ENCODE measurements at regions not wholly inside any gene's neighbourhood (a gene's known extent, or its start where the extent isn't known, plus 50 kb on each side); places are given as distances from the start of the nearest gene placed in this dataset.

- POLR2A ChIA-PET: no interaction called here
- DNase-seq (ENCODE audit: low read depth, low spot score) (no peak), FAIRE-seq (no peak)
- intact Hi-C loops (cut with micrococcal nuclease): no loop called here
- Histone ChIP-seq H2AFZ (ENCODE audit: low read depth, low read length) (no peak overlapping the region), H3K36me3 (ENCODE audit: control insufficient read depth in 2 of 2, extremely low read depth in 1 of 2, insufficient read depth in 2 of 2, low read length in 2 of 2) (no peaks in the 10 kb centered on the region), H3K9me1 (replicated peaks; ENCODE audit: control insufficient read depth, extremely low read depth, insufficient read depth, low read length) (no peaks in the 10 kb centered on the region), H3K4me3 (replicated peaks in 1 of 3; ENCODE audit: insufficient read depth in 1 of 3, low read depth in 1 of 3, low read length in 3 of 3) (no peak overlapping the region), H3K4me1 (ENCODE audit: control insufficient read depth, extremely low read depth, insufficient read depth, low read length) (no peaks in the 10 kb centered on the region), H3K27me3 (ENCODE audit: control insufficient read depth in 2 of 2, insufficient read depth in 2 of 2, low read length in 2 of 2) (peaks cover 2 to 6% of the 10 kb centered on the region in 2 experiments), H3K27ac (ENCODE audit: insufficient read depth, low read depth, low read length) (no peak overlapping the region), H3K4me2 (ENCODE audit: insufficient read depth, low read length) (no peak overlapping the region), H3K79me2 (ENCODE audit: control insufficient read depth, insufficient read depth, low read length) (no peaks in the 10 kb centered on the region), H3K9me3 (replicated peaks; ENCODE audit: control insufficient read depth, insufficient read depth, low read length) (no peaks in the 10 kb centered on the region), H3K9ac (replicated peaks; ENCODE audit: extremely low read depth, insufficient read depth, low read length) (no peak overlapping the region), H4K20me1 (replicated peaks; ENCODE audit: control insufficient read depth, extremely low read depth, insufficient read depth, low read length) (no peaks in the 10 kb centered on the region)
- CTCF ChIA-PET: no interaction called here
- no peak for TF ChIP-seq JUN (IDR thresholded peaks at IDR 0.05; ENCODE audit: borderline replicate concordance, insufficient read depth, insufficient read length, low read depth)
- TF ChIP-seq MYC (IDR thresholded peaks at IDR 0.05; ENCODE audit: low read depth, low read length): no peak
- TF ChIP-seq POLR2A (IDR thresholded peaks at IDR 0.05; ENCODE audit: low read depth, low read length): no peak
- no peak for TF ChIP-seq POLR2AphosphoS5 (IDR thresholded peaks at IDR 0.05; ENCODE audit: insufficient read depth, low read depth, low read length)
- dilution Hi-C loops (cut with MboI; ENCODE audit: extremely low pct_ligation_motif_present, low sequenced_read_pairs): no loop called here
- BruUV-seq (replicated peaks): no TSS peak
These were observed 100.8 kb upstream of the PITX1 start for GRCh38 chr5:135134691-135135381.

GRCh38 chr5:135133698-135134515, 99.9 kb upstream of the PITX1 start:
- intact Hi-C loops (cut with micrococcal nuclease): no loop called here
- no peak overlapping the region for H3K9ac ChIP-seq (replicated peaks; ENCODE audit: extremely low read depth, insufficient read depth, low read length)
- H3K27me3 ChIP-seq (ENCODE audit: control insufficient read depth in 2 of 2, insufficient read depth in 2 of 2, low read length in 2 of 2): peaks cover 2 to 3% of the 10 kb centered on the region in 2 experiments
- FAIRE-seq (no peak), DNase-seq (ENCODE audit: low read depth, low spot score) (no peak)
- ChIA-PET CTCF (interaction anchor here (0.8 to 0.9 kb wide), 2 partner anchors 20 to 57 kb away, joined by 3 read pairs; no protein-coding TSS in a partner anchor), POLR2A (no interaction called here)
- H3K4me2 ChIP-seq (ENCODE audit: insufficient read depth, low read length): no peak overlapping the region
- H3K9me1 ChIP-seq (replicated peaks; ENCODE audit: control insufficient read depth, extremely low read depth, insufficient read depth, low read length): no peaks in the 10 kb centered on the region
- H3K27ac ChIP-seq (ENCODE audit: insufficient read depth, low read depth, low read length): no peak overlapping the region
- no peaks in the 10 kb centered on the region for H4K20me1 ChIP-seq (replicated peaks; ENCODE audit: control insufficient read depth, extremely low read depth, insufficient read depth, low read length)
- H2AFZ ChIP-seq (ENCODE audit: low read depth, low read length): no peak overlapping the region
- H3K4me3 ChIP-seq (replicated peaks in 1 of 3; ENCODE audit: insufficient read depth in 1 of 3, low read depth in 1 of 3, low read length in 3 of 3): no peak overlapping the region
- H3K4me1 ChIP-seq (ENCODE audit: control insufficient read depth, extremely low read depth, insufficient read depth, low read length): no peaks in the 10 kb centered on the region
- no TSS peak for BruUV-seq (replicated peaks)
- H3K79me2 ChIP-seq (ENCODE audit: control insufficient read depth, insufficient read depth, low read length): no peaks in the 10 kb centered on the region
- no peaks in the 10 kb centered on the region for H3K9me3 ChIP-seq (replicated peaks; ENCODE audit: control insufficient read depth, insufficient read depth, low read length)
- dilution Hi-C loops (cut with MboI; ENCODE audit: extremely low pct_ligation_motif_present, low sequenced_read_pairs): no loop called here
- H3K36me3 ChIP-seq (ENCODE audit: control insufficient read depth in 2 of 2, extremely low read depth in 1 of 2, insufficient read depth in 2 of 2, low read length in 2 of 2): no peaks in the 10 kb centered on the region
- TF ChIP-seq POLR2A (IDR thresholded peaks at IDR 0.05; ENCODE audit: low read depth, low read length) (no peak), POLR2AphosphoS5 (IDR thresholded peaks at IDR 0.05; ENCODE audit: insufficient read depth, low read depth, low read length) (no peak), EZH2 (IDR thresholded peaks at IDR 0.05; ENCODE audit: borderline replicate concordance, low read depth, low read length, severe bottlenecking) (no peak), MYC (IDR thresholded peaks at IDR 0.05; ENCODE audit: low read depth, low read length) (no peak), MAX (IDR thresholded peaks at IDR 0.05; ENCODE audit: insufficient read depth, insufficient read length) (no peak), GATA2 (IDR thresholded peaks at IDR 0.05; ENCODE audit: insufficient read depth, insufficient read length, low read depth, low read length) (no peak), CTCF (IDR thresholded peaks at IDR 0.05; ENCODE audit: extremely low read depth in 1 of 2, insufficient read depth in 1 of 2, low read depth in 1 of 2, low read length in 2 of 2) (no peak), FOS (IDR thresholded peaks at IDR 0.05; ENCODE audit: borderline replicate concordance, insufficient read depth, low read length) (no peak), JUN (IDR thresholded peaks at IDR 0.05; ENCODE audit: borderline replicate concordance, insufficient read depth, insufficient read length, low read depth) (no peak)
